HL-60 (cell line): ENCODE measurements at regions not wholly inside any gene's neighbourhood (a gene's known extent, or its start where the extent isn't known, plus 50 kb on each side); places are given as distances from the start of the nearest gene placed in this dataset.

ENCODE experiments used
- CTCF ChIP-seq: IDR thresholded peaks from one replicate; pipeline ENCODE4 v1.5.1; 2011; ENCODE audit warnings: low read length, control low read depth, inconsistent platforms; ENCODE audit not compliant: insufficient read depth
- GABPA ChIP-seq: IDR thresholded peaks from 2 replicates; pipeline ENCODE4 v1.6.1; 2012; ENCODE audit warnings: low read depth
- SPI1 ChIP-seq: IDR thresholded peaks from 2 replicates; pipeline ENCODE4 v1.6.1; 2012; ENCODE audit warnings: low read depth, mild to moderate bottlenecking, borderline replicate concordance

- TF ChIP-seq CTCF (no peak), SPI1 (no peak), GABPA (no peak)
These were observed 423.8 kb upstream of the ADGRB3 start for GRCh38 chr6:68211242-68211795.
